Stimulated activated naive CD8-positive, alpha-beta T cell treated with anti-CD3 and anti-CD28 coated beads, Interleukin-15, amount 100 ng/mL, for 72 hours (primary cell): ENCODE measurements at regions not wholly inside any gene's neighbourhood (a gene's known extent, or its start where the extent isn't known, plus 50 kb on each side); places are given as distances from the start of the nearest gene placed in this dataset.

ENCODE experiments used
- ATAC-seq: fragments of 150-1000 bp; cut with Tn5 transposase; 2 replicates; pipeline ENCODE4 v1.10.0; 2021; ENCODE audit warnings: mild to moderate bottlenecking, moderate library complexity
- DNase-seq, 2 donors: peaks; one replicate each; pipeline ENCODE4 v3.0.0; 2021 to 2022
- H3K27ac Mint-ChIP-seq, 2 donors: one replicate each; pipeline ENCODE4 v1.8.0; 2022; ENCODE audit warnings: mild to moderate bottlenecking in 2 of 2, mixed read lengths in 2 of 2, moderate library complexity in 2 of 2
- H3K27me3 Mint-ChIP-seq: one replicate; pipeline ENCODE4 v1.8.0; 2022; ENCODE audit warnings: mixed read lengths
- H3K4me1 Mint-ChIP-seq: one replicate; pipeline ENCODE4 v1.8.0; 2022; ENCODE audit warnings: mild to moderate bottlenecking, mixed read lengths
- H3K4me3 Mint-ChIP-seq, 2 donors: one replicate each; pipeline ENCODE4 v1.8.0; 2022; ENCODE audit warnings: mild to moderate bottlenecking in 2 of 2, mixed read lengths in 2 of 2, moderate library complexity in 1 of 2
- H3K9me3 Mint-ChIP-seq, 2 donors: one replicate each; pipeline ENCODE4 v1.8.0; 2022; ENCODE audit warnings: mixed read lengths in 2 of 2

GRCh38 chr4:148984951-148985350, 542.7 kb upstream of the NR3C2 start:
- H3K4me3 Mint-ChIP-seq = no peak overlapping the region
- H3K4me1 Mint-ChIP-seq = no peaks in the 10 kb centered on the region
- DNase-seq = no peak
- peaks cover 0 to 7% of the 10 kb centered on the region in 2 donors for H3K9me3 Mint-ChIP-seq
- no peaks in the 10 kb centered on the region for H3K27me3 Mint-ChIP-seq
- H3K27ac Mint-ChIP-seq = no peak overlapping the region
- ATAC-seq = no peak

DNA sequence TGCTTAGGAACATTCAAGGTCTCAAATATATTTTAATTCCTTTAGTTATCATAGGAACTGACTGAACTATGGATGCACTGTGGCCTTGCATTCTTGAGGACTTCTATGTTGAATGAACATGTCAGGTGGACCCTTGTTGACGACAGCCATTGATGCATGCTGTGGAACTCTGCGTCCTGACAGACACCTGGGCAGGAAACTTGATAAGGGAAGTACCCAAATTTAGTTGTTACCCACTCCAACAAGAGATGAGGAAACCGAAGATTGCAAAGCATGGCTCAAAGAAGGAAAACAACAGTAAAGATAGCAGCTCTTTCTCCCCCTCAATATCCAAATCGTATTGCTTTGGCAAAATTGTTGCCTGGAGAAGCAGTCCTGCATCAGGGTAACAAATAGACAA, 540.0 kb upstream of the NR3C2 start:
- Mint-ChIP-seq H3K27me3 (no peaks in the 10 kb centered on the region), H3K4me3 (no peak overlapping the region), H3K9me3 (peaks cover 0 to 7% of the 10 kb centered on the region in 2 donors), H3K27ac (no peak overlapping the region), H3K4me1 (no peaks in the 10 kb centered on the region)
- DNase-seq = no peak
- ATAC-seq = no peak

DNA sequence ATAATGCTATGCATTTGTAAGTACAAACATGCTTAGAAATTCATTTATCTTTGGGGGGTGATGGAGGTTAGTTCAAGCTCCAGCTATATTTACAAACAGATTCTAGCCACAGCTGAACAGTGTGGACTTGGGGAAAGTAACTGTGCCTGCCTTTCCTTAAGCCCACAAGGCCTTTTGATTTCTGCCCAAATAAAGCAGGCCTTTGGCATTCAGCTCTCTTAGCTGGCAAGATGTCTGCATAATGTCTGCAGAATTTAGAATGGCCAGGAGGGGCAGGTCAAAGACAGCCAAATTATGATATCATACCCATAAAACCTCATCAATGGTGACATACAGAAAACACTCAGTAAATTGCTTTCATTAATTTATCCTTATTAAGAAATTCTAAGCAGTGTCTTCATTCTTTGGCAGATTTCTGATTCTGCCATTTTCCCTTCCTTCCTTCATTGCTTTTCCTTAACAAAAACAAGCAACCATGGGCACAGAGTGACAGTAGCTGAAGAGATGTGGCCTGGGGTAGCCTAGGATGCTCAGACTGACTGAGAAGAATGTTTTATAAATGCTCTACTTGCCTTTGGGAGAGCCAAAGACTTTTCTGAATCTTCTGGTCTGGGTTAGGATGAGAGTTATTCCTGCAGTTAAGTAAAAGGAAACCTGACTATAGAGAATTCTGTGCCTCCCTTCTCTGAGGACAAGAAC, 538.7 kb upstream of the NR3C2 start:
- H3K4me1 Mint-ChIP-seq = no peaks in the 10 kb centered on the region
- H3K27me3 Mint-ChIP-seq = no peaks in the 10 kb centered on the region
- no peaks in the 10 kb centered on the region for H3K9me3 Mint-ChIP-seq
- no peak for ATAC-seq
- H3K27ac Mint-ChIP-seq = no peak overlapping the region
- H3K4me3 Mint-ChIP-seq = no peak overlapping the region
- no peak for DNase-seq

- DNase-seq (no peak), ATAC-seq (no peak)
- no peaks in the 10 kb centered on the region for H3K9me3 Mint-ChIP-seq
- no peaks in the 10 kb centered on the region for H3K4me1 Mint-ChIP-seq
- H3K4me3 Mint-ChIP-seq = no peak overlapping the region
- H3K27ac Mint-ChIP-seq = no peak overlapping the region
- H3K27me3 Mint-ChIP-seq = no peaks in the 10 kb centered on the region
These were observed 536.1 kb upstream of the NR3C2 start for GRCh38 chr4:148978301-148978700.

DNA sequence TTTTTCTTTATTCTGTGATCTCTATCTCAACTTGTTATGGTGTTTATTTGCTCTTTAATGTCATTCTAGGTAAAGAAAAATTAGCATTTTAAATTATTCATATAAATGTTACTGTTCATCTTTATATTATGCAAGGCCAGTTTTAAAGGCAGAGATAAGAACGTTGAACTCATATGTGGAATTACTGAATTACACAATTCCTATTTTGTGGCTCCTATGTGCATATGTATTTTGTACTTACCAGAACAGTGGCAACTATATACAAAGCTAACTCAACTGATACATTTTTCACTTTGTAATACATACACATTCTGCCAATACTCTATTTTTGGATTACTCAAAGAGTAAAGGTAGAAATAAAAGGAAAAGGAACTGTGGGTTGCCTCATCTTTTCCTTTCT, 533.2 kb upstream of the NR3C2 start:
- no peaks in the 10 kb centered on the region for H3K27me3 Mint-ChIP-seq
- ATAC-seq (no peak), DNase-seq (no peak)
- H3K4me3 Mint-ChIP-seq = no peak overlapping the region
- H3K4me1 Mint-ChIP-seq = no peaks in the 10 kb centered on the region
- peaks cover 0 to 11% of the 10 kb centered on the region in 2 donors for H3K9me3 Mint-ChIP-seq
- H3K27ac Mint-ChIP-seq = no peak overlapping the region

- H3K4me3 Mint-ChIP-seq = no peak overlapping the region
- DNase-seq (no peak), ATAC-seq (no peak)
- H3K4me1 Mint-ChIP-seq = no peaks in the 10 kb centered on the region
- H3K9me3 Mint-ChIP-seq = peaks cover 0 to 12% of the 10 kb centered on the region in 2 donors
- no peak overlapping the region for H3K27ac Mint-ChIP-seq
- H3K27me3 Mint-ChIP-seq = peaks cover 11% of the 10 kb centered on the region
These were observed 522.9 kb upstream of the NR3C2 start for GRCh38 chr4:148965080-148965479.

- H3K27me3 Mint-ChIP-seq = peaks cover 11% of the 10 kb centered on the region
- no peaks in the 10 kb centered on the region for H3K4me1 Mint-ChIP-seq
- DNase-seq = no peak
- H3K4me3 Mint-ChIP-seq = no peak overlapping the region
- ATAC-seq = no peak
- H3K27ac Mint-ChIP-seq = no peak overlapping the region
- peaks cover 0 to 12% of the 10 kb centered on the region in 2 donors for H3K9me3 Mint-ChIP-seq
These were observed 522.2 kb upstream of the NR3C2 start for GRCh38 chr4:148964456-148964855.

DNA sequence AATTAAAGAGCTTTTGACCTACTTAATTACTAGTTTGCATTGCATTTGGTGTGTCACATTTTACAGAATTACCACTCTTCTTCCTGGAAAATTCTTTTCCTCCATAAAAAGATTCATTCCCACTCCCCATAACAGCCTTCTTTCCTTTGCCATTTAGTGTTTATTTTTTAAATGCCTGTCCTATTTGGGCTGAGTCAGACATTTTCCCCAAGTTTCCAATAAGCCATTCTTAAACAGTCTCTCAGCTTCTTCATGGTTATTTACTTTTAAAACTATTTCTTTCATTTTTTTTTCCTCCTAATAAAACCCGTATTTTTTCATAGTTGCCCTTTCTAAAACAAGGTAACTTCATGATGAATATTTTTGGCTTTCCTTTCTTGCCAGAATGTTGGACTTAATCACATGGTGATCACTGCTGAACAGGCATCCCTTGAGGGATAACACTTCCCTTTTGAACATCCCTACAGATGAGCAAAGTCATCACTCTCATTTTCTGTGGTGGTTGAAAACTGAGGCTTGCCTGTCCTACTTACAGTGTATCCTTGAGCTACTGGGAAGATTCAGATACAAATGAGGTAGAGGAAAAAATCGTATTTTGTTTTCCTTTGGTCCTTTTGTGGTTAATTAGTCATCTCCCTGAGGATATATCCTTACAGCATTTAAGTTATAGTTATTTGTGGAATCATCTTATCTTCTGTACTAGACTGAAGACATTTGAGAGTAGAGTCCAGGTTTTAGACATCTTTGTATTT, 520.5 kb upstream of the NR3C2 start:
- H3K4me1 Mint-ChIP-seq = no peaks in the 10 kb centered on the region
- H3K27me3 Mint-ChIP-seq = peaks cover 11% of the 10 kb centered on the region
- ATAC-seq (no peak), DNase-seq (no peak)
- no peak overlapping the region for H3K27ac Mint-ChIP-seq
- H3K4me3 Mint-ChIP-seq = no peak overlapping the region
- H3K9me3 Mint-ChIP-seq = peaks cover 0 to 12% of the 10 kb centered on the region in 2 donors

DNA sequence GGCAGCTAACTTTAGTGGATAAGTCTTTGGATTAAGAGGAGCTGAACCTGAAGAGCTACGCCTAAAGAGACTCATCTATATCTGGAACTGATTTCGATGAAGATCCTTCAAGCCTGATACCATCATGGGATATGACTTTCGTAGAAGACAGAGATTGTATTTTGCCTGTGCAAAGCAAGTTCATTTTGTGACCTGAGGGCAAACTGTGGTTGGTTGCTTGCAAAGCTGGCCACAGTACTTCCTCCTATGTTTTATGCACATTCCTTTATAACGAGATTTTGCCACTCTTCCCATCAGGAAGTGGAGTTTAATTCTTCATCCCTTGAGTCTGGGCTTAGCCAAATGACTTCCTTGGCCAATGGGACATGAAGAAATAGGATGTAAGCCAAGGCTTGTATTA, 519.3 kb upstream of the NR3C2 start:
- no peak overlapping the region for H3K4me3 Mint-ChIP-seq
- ATAC-seq = no peak
- H3K4me1 Mint-ChIP-seq = no peaks in the 10 kb centered on the region
- H3K27ac Mint-ChIP-seq = no peak overlapping the region
- H3K27me3 Mint-ChIP-seq = peaks cover 11% of the 10 kb centered on the region
- H3K9me3 Mint-ChIP-seq = peaks cover 0 to 12% of the 10 kb centered on the region in 2 donors
- DNase-seq = no peak

- Mint-ChIP-seq H3K4me3 (no peak overlapping the region), H3K4me1 (no peaks in the 10 kb centered on the region), H3K27ac (no peak overlapping the region), H3K27me3 (no peaks in the 10 kb centered on the region), H3K9me3 (no peaks in the 10 kb centered on the region)
- ATAC-seq (no peak), DNase-seq (no peak)
These were observed 516.1 kb upstream of the NR3C2 start for GRCh38 chr4:148958317-148958716.

GRCh38 chr4:148955564-148956297, 513.5 kb upstream of the NR3C2 start:
- no peaks in the 10 kb centered on the region for H3K9me3 Mint-ChIP-seq
- ATAC-seq (no peak), DNase-seq (no peak)
- no peak overlapping the region for H3K4me3 Mint-ChIP-seq
- no peak overlapping the region for H3K27ac Mint-ChIP-seq
- no peaks in the 10 kb centered on the region for H3K27me3 Mint-ChIP-seq
- no peaks in the 10 kb centered on the region for H3K4me1 Mint-ChIP-seq

- Mint-ChIP-seq H3K27ac (no peak overlapping the region), H3K9me3 (no peaks in the 10 kb centered on the region), H3K4me3 (no peak overlapping the region), H3K27me3 (no peaks in the 10 kb centered on the region), H3K4me1 (no peaks in the 10 kb centered on the region)
- no peak for ATAC-seq
- no peak for DNase-seq
These were observed 512.0 kb upstream of the NR3C2 start for GRCh38 chr4:148954011-148954749.

DNA sequence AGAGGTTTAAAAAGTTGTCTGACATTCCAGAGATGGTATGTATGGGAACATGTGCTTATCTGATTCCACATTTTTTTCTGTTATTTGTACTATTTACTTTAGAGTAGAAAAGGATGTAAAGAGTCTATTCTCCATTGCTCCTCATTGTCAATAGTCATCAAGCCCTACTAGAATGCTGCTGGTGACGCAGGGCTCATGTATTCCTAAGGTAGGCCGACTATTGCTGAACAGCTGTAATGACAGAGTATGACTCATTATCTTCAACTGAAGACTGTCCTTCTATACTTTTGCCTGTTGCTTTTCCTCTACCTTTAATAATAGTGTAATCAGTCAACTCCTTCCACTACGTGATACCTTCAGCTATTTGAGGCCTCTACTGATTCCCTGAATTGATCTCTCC, 509.1 kb upstream of the NR3C2 start:
- no peak for DNase-seq
- Mint-ChIP-seq H3K9me3 (no peaks in the 10 kb centered on the region), H3K4me1 (no peaks in the 10 kb centered on the region), H3K27me3 (no peaks in the 10 kb centered on the region), H3K27ac (no peak overlapping the region), H3K4me3 (no peak overlapping the region)
- ATAC-seq = no peak

DNA sequence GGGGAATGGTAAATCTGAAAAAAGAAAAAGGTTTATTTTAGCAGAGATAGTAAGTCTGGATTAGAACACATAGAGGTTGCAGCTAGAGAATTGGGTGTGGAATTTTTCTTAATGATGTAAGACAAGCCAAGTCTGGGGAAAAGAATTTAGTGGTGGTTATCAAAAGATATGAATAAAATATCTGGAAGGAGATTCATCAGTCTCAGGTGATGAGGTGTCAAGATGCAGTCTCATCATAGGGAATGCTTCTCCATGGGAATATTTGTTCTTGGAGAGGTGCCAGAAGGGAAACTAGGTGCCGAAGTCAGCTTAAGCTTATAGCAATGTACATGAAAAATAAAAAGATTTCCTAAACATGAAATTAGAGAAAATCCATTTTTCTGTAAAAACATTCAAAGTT, 504.1 kb upstream of the NR3C2 start:
- peaks cover 0 to 7% of the 10 kb centered on the region in 2 donors for H3K9me3 Mint-ChIP-seq
- DNase-seq (no peak), ATAC-seq (no peak)
- H3K4me3 Mint-ChIP-seq = no peak overlapping the region
- H3K4me1 Mint-ChIP-seq = no peaks in the 10 kb centered on the region
- no peaks in the 10 kb centered on the region for H3K27me3 Mint-ChIP-seq
- no peak overlapping the region for H3K27ac Mint-ChIP-seq

GRCh38 chr4:148944839-148945219, 502.6 kb upstream of the NR3C2 start:
- ATAC-seq (no peak), DNase-seq (no peak)
- H3K27me3 Mint-ChIP-seq = no peaks in the 10 kb centered on the region
- H3K27ac Mint-ChIP-seq = no peak overlapping the region
- no peaks in the 10 kb centered on the region for H3K4me1 Mint-ChIP-seq
- H3K4me3 Mint-ChIP-seq = no peak overlapping the region
- H3K9me3 Mint-ChIP-seq = peaks cover 0 to 7% of the 10 kb centered on the region in 2 donors
